Activated CD4-positive, alpha-beta T cell treated with anti-CD3 and anti-CD28 coated beads, Interleukin-2, amount 10 ng/mL, durations not matched to agents 24 days and 14 days (primary cell): ENCODE measurements at regions not wholly inside any gene's neighbourhood (a gene's known extent, or its start where the extent isn't known, plus 50 kb on each side); places are given as distances from the start of the nearest gene placed in this dataset.

Source experiments
- DNase-seq: peaks from one replicate; pipeline ENCODE4 v3.0.0; 2022
- H3K27ac Mint-ChIP-seq: one replicate; pipeline ENCODE4 v1.8.0; 2022; ENCODE audit warnings: mild to moderate bottlenecking, mixed read lengths
- H3K27me3 Mint-ChIP-seq: one replicate; pipeline ENCODE4 v1.8.0; 2022; ENCODE audit warnings: mixed read lengths
- H3K36me3 Mint-ChIP-seq: one replicate; pipeline ENCODE4 v1.8.0; 2022; ENCODE audit warnings: low read depth, mild to moderate bottlenecking, mixed read lengths
- H3K4me1 Mint-ChIP-seq: one replicate; pipeline ENCODE4 v1.8.0; 2021; ENCODE audit warnings: mixed read lengths
- H3K4me3 Mint-ChIP-seq: one replicate; pipeline ENCODE4 v1.8.0; 2022; ENCODE audit warnings: mild to moderate bottlenecking, moderate library complexity, mixed read lengths
- H3K9me3 Mint-ChIP-seq: one replicate; pipeline ENCODE4 v1.8.0; 2021; ENCODE audit warnings: mixed read lengths
- intact Hi-C: fragments of 100-400 bp; cut with micrococcal nuclease; formaldehyde crosslinking; loops from one replicate; pipeline ENCODE4 v1.15.1; 2023

DNA sequence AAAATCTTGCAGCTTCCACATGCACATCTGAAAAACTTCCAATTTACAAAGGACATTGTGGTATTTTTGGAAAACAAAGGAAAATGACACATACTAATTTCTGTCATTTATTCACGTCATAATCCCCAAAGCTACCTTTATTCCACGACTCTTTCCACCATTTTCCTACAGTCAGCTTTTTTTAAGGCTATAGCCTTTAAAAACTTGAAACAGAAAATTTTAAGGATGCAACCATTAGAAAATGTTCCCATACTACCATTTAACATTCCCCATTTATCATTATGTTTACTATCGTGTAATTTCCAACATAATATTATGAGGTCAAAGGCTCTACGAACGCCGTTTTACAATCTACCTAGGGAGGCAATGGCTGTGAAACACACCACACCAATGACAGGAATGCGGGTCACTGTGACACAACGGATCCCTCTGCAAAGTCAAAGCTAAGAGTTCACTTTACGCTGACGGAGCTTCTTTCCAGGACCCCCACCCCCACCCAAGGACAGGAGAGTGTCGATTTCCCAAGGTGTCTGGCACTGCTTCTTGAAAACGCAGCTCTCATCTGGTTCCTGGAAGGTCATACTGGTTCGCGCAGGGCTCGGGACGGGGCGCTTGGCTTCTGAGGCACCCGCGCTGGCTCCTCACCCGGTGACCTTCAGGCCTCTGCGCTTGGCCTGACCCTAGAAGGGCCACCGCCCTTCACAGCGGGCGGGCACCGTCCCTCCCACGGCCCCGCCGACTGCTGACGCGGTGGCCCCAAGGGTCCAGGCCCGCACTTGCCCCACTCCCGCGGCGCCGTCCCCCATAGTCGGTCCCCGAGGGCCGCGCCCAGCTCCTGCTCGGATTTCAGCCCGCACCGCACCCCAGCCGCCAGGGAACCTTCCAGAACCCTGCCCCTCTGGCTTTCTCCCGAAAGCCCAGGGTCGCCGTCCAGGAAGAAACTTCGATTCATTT, 50.5 kb upstream of the ATF3 start:
- peaks cover 7% of the 10 kb centered on the region for H3K4me1 Mint-ChIP-seq
- H3K27ac Mint-ChIP-seq: peak overlapping the region; percentile 58
- H3K27me3 Mint-ChIP-seq: peaks cover 39% of the 10 kb centered on the region
- no peaks in the 10 kb centered on the region for H3K36me3 Mint-ChIP-seq
- H3K4me3 Mint-ChIP-seq: peak overlapping the region; percentile 72
- no peak for DNase-seq
- intact Hi-C loops: loop anchor here (2.0 kb wide), 2 partner anchors 39 to 51 kb away; partner anchors contain the start of gene ATF3
- peaks cover 8% of the 10 kb centered on the region for H3K9me3 Mint-ChIP-seq

DNA sequence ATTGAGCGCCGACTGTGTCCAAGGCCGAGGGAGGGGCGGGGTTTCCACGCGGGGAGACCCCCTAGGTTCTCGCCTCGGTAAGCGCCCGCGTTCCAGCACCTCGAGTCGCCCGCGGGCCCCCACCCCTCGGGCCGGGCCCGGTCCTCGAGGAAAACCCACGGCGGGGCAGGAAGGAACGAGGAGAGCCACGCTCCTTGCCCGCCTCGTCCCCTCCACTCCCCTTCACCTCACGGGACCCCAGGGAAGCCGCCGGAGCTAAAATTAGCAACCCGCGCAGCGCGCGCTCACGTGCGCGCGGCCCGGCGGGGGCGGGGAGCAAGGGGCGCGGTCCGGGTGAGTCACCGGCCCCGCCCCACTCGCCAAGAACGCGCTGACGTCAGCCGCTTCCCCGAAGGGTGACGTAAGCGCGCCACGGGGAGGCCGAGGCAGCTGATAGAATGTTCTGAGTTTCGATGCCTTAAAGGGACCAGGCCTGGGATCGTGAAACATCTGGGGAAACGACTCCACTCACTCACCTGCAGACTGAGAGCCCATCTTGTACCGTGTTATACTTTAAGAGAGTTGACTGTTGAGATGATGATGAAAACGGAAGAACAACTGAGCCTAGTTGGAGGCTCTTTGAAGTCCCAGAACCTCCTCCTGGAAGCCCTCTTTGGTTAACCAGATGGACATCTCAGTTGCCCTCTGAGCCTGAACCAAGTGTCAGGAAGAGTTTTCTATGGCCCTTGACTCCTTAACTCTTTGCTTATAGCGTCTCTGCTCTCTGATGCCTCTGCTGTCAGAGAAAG, 49.7 kb upstream of the ATF3 start:
- Mint-ChIP-seq H3K36me3 (no peaks in the 10 kb centered on the region), H3K9me3 (peaks cover 8% of the 10 kb centered on the region), H3K4me3 (peak overlapping the region; percentile 72), H3K27ac (peak overlapping the region; percentile 95), H3K4me1 (peaks cover 7% of the 10 kb centered on the region), H3K27me3 (peaks cover 34% of the 10 kb centered on the region)
- DNase-seq: peak; percentile 97
- intact Hi-C loops: loop anchor here (1.0 to 2.0 kb wide), 3 partner anchors 8 to 50 kb away; partner anchors contain the start of gene ATF3
